Activated CD4-positive, alpha-beta T cell treated with anti-CD3 and anti-CD28 coated beads, Interleukin-2, Interleukin-6, amounts not matched to agents 100 ng/mL and 50 ng/mL, durations not matched to agents 16 hours and 8 hours (primary cell): ENCODE measurements at regions not wholly inside any gene's neighbourhood (a gene's known extent, or its start where the extent isn't known, plus 50 kb on each side); places are given as distances from the start of the nearest gene placed in this dataset.
"Not testable (repeated sequence)": the region's sequence is repeated elsewhere in the genome, so short reads cannot be mapped to it uniquely, and the experiment has no call there.

Experiments
- DNase-seq: peaks from one replicate; pipeline ENCODE4 v3.0.0-alpha.2; 2020

GRCh38 chr10:78326372-78326771 is 292.7 kb downstream of the RPS24 start:
- peak; percentile 7 for DNase-seq

- no peak for DNase-seq
Observed at GRCh38 chr10:78327778-78328591, 294.3 kb downstream of the RPS24 start.

- DNase-seq = no peak
Observed at GRCh38 chr10:78328592-78329404, 295.1 kb downstream of the RPS24 start.

- DNase-seq = no peak
Observed at GRCh38 chr10:78330884-78331283, 297.2 kb downstream of the RPS24 start.

GRCh38 chr10:78331391-78331922 is 297.8 kb downstream of the RPS24 start:
- no peak for DNase-seq

- no peak for DNase-seq
Observed at GRCh38 chr10:78332012-78332411, 298.3 kb downstream of the RPS24 start.

GRCh38 chr10:78332657-78333056 is 299.0 kb downstream of the RPS24 start:
- DNase-seq = no peak

- DNase-seq = no peak
Observed at GRCh38 chr10:78333362-78334143, 299.9 kb downstream of the RPS24 start.

- DNase-seq = no peak
Observed at GRCh38 chr10:78335371-78335690, 301.7 kb downstream of the RPS24 start.

- no peak for DNase-seq
Observed at GRCh38 chr10:78335691-78336401, 302.2 kb downstream of the RPS24 start.

- DNase-seq = no peak
Observed at GRCh38 chr10:78336402-78336791, 302.7 kb downstream of the RPS24 start.

- DNase-seq = no peak
Observed at GRCh38 chr10:78337016-78337415, 303.4 kb downstream of the RPS24 start.

- no peak for DNase-seq
Observed at GRCh38 chr10:78337646-78338391, 304.2 kb downstream of the RPS24 start.

- no peak for DNase-seq
Observed at GRCh38 chr10:78338717-78339116, 305.1 kb downstream of the RPS24 start.

- DNase-seq = no peak
Observed at GRCh38 chr10:78339251-78339650, 305.6 kb downstream of the RPS24 start.

GRCh38 chr10:78341953-78342614 is 308.4 kb downstream of the RPS24 start:
- DNase-seq = no peak

- DNase-seq = no peak
Observed at GRCh38 chr10:78342827-78343653, 309.4 kb downstream of the RPS24 start.

- not testable (repeated sequence) for DNase-seq
Observed at GRCh38 chr10:78344257-78344656, 310.6 kb downstream of the RPS24 start.

- not testable (repeated sequence) for DNase-seq
Observed at GRCh38 chr10:78345515-78345914, 311.9 kb downstream of the RPS24 start.

GRCh38 chr10:78346721-78347120 is 313.1 kb downstream of the RPS24 start:
- DNase-seq = no peak
